ENCODE measurements at regions not wholly inside any gene's neighbourhood (a gene's known extent, or its start where the extent isn't known, plus 50 kb on each side); places are given as distances from the start of the nearest gene placed in this dataset.

- TF ChIP-seq HMGXB3 (CRISPR knock-in tag; IDR thresholded peaks at IDR 0.05; ENCODE audit: borderline replicate concordance) (no peak), ZNF746 (CRISPR knock-in tag; IDR thresholded peaks at IDR 0.05) (no peak)
- TF ChIP-seq, protein P1, sequence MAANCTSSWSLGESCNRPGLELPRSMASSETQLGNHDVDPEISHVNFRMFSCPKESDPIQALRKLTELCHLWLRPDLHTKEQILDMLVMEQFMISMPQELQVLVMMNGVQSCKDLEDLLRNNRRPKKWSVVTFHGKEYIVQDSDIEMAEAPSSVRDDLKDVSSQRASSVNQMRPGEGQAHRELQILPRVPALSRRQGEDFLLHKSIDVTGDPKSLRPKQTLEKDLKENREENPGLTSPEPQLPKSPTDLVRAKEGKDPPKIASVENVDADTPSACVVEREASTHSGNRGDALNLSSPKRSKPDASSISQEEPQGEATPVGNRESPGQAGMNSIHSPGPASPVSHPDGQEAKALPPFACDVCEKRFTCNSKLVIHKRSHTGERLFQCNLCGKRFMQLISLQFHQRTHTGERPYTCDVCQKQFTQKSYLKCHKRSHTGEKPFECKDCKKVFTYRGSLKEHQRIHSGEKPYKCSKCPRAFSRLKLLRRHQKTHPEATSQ (CRISPR knock-in tag; IDR thresholded peaks at IDR 0.05; ENCODE audit: borderline replicate concordance) = no peak
Measured at GRCh38 chr3:168545591-168545990, 449.9 kb upstream of the GOLIM4 start (continued).

- Histone ChIP-seq H3K36me3 (replicated peaks in 1 of 2; ENCODE audit: control insufficient read depth in 1 of 2, insufficient read depth in 2 of 2, low read length in 2 of 2) (no peaks in the 10 kb centered on the region), H4K20me1 (ENCODE audit: insufficient read depth, low read length) (no peaks in the 10 kb centered on the region), H2AFZ (ENCODE audit: low read length) (no peak overlapping the region), H3K79me2 (ENCODE audit: insufficient read depth, low read length) (no peaks in the 10 kb centered on the region), H3K9me3 (ENCODE audit: low read length) (no peaks in the 10 kb centered on the region), H3K9ac (ENCODE audit: insufficient read depth, low read depth, low read length) (no peak overlapping the region), H3K4me2 (ENCODE audit: low read depth, low read length) (no peak overlapping the region), H3K4me1 (ENCODE audit: insufficient read depth, low read length) (no peaks in the 10 kb centered on the region), H3K27me3 (ENCODE audit: control insufficient read depth in 1 of 2, insufficient read depth in 2 of 2, low read length in 2 of 2) (no peaks in the 10 kb centered on the region), H3K4me3 (replicated peaks in 1 of 3; ENCODE audit: insufficient read depth in 1 of 3, low read depth in 2 of 3, low read length in 3 of 3) (no peak overlapping the region), H3K27ac (ENCODE audit: extremely low read length, insufficient read depth, low read length) (no peak overlapping the region)
- ATAC-seq (no peak), FAIRE-seq (no peak), DNase-seq (ENCODE audit: low spot score) (no peak)
- ChIA-PET CTCF (ENCODE audit: low intra/inter-chr PET ratio, low total read pairs) (no interaction called here), POLR2A (no interaction called here)
- BruUV-seq (replicated peaks) = no TSS peak
- in situ Hi-C loops (cut with HindIII; ENCODE audit: extremely low pct_ligation_motif_present, low pct_unique_long_range_greater_than_20kb) = no loop called here
- intact Hi-C loops (cut with micrococcal nuclease; ENCODE audit: unreplicated experiment) = no loop called here
- TF ChIP-seq ZNF570 (CRISPR knock-in tag; IDR thresholded peaks at IDR 0.05; ENCODE audit: borderline replicate concordance) = no peak
- no peak for TF ChIP-seq ZNF543 (CRISPR knock-in tag; IDR thresholded peaks at IDR 0.05)
Measured at GRCh38 chr3:168544097-168544957, 448.6 kb upstream of the GOLIM4 start.
